ENCODE measurements at regions not wholly inside any gene's neighbourhood (a gene's known extent, or its start where the extent isn't known, plus 50 kb on each side); places are given as distances from the start of the nearest gene placed in this dataset.

- ATAC-seq: no peak
- TF ChIP-seq BACH2 (CRISPR knock-in tag; IDR thresholded peaks at IDR 0.05; ENCODE audit: borderline replicate concordance) (no peak), ZNF8 (CRISPR knock-in tag; IDR thresholded peaks at IDR 0.05) (no peak), TSHZ2 (CRISPR knock-in tag; IDR thresholded peaks at IDR 0.05) (no peak), ISL1 (CRISPR knock-in tag; IDR thresholded peaks at IDR 0.05) (no peak), GLIS3 (CRISPR knock-in tag; IDR thresholded peaks at IDR 0.05) (no peak), CSDC2 (CRISPR knock-in tag; IDR thresholded peaks at IDR 0.05) (no peak), ZC3H10 (CRISPR knock-in tag; IDR thresholded peaks at IDR 0.05) (no peak), TOX (CRISPR knock-in tag; IDR thresholded peaks at IDR 0.05; ENCODE audit: borderline replicate concordance) (no peak), SNAI2 (CRISPR knock-in tag; IDR thresholded peaks at IDR 0.05) (no peak), ZNF70 (CRISPR knock-in tag; IDR thresholded peaks at IDR 0.05) (no peak), CSRNP3 (CRISPR knock-in tag; IDR thresholded peaks at IDR 0.05) (no peak), RARB (CRISPR knock-in tag; IDR thresholded peaks at IDR 0.05) (no peak), PATZ1 (CRISPR knock-in tag; IDR thresholded peaks at IDR 0.05; ENCODE audit: borderline replicate concordance) (no peak), ZFP30 (CRISPR knock-in tag; IDR thresholded peaks at IDR 0.05) (no peak), POU6F1 (CRISPR knock-in tag; IDR thresholded peaks at IDR 0.05; ENCODE audit: borderline replicate concordance, low read depth) (no peak), ESRRG (CRISPR knock-in tag; IDR thresholded peaks at IDR 0.05) (no peak), PPARA (CRISPR knock-in tag; IDR thresholded peaks at IDR 0.05; ENCODE audit: borderline replicate concordance) (no peak)
Measured at GRCh38 chr5:142384014-142384413, 59.2 kb upstream of the SPRY4 start.

GRCh38 chr5:142382186-142382585, 57.4 kb upstream of the SPRY4 start:
- no peak for ATAC-seq
- TF ChIP-seq TSHZ2 (CRISPR knock-in tag; IDR thresholded peaks at IDR 0.05) (no peak), TOX (CRISPR knock-in tag; IDR thresholded peaks at IDR 0.05; ENCODE audit: borderline replicate concordance) (no peak), POU6F1 (CRISPR knock-in tag; IDR thresholded peaks at IDR 0.05; ENCODE audit: borderline replicate concordance, low read depth) (no peak), ZFP3 (CRISPR knock-in tag; IDR thresholded peaks at IDR 0.05) (no peak), RARB (CRISPR knock-in tag; IDR thresholded peaks at IDR 0.05) (no peak), CREB5 (CRISPR knock-in tag; IDR thresholded peaks at IDR 0.05; ENCODE audit: low read depth) (no peak), SNAI2 (CRISPR knock-in tag; IDR thresholded peaks at IDR 0.05) (no peak), GLIS3 (CRISPR knock-in tag; IDR thresholded peaks at IDR 0.05) (no peak), ISL1 (CRISPR knock-in tag; IDR thresholded peaks at IDR 0.05) (no peak), CSRNP3 (CRISPR knock-in tag; IDR thresholded peaks at IDR 0.05) (no peak), TCF4 (CRISPR knock-in tag; IDR thresholded peaks at IDR 0.05; ENCODE audit: borderline replicate concordance) (no peak), ZNF70 (CRISPR knock-in tag; IDR thresholded peaks at IDR 0.05) (no peak), OSR1 (CRISPR knock-in tag; IDR thresholded peaks at IDR 0.05) (no peak), PATZ1 (CRISPR knock-in tag; IDR thresholded peaks at IDR 0.05; ENCODE audit: borderline replicate concordance) (no peak), ZNF565 (CRISPR knock-in tag; conservative IDR thresholded peaks at IDR 0.05; ENCODE audit: low read depth) (no peak)

All from SK-N-SH treated with all-trans-retinoic acid at 6 μM for 48 hours (cell line).